Ectodermal cell (in vitro differentiated cells): ENCODE measurements at regions not wholly inside any gene's neighbourhood (a gene's known extent, or its start where the extent isn't known, plus 50 kb on each side); places are given as distances from the start of the nearest gene placed in this dataset.

Source experiments
- H3K27ac ChIP-seq: 2 replicates; pipeline ENCODE4 v1.7.0; 2013; ENCODE audit warnings: mild to moderate bottlenecking, low read depth, low read length; ENCODE audit not compliant: insufficient read depth, poor library complexity, severe bottlenecking
- H3K27me3 ChIP-seq: 2 replicates; pipeline ENCODE4 v1.7.0; 2013; ENCODE audit warnings: mild to moderate bottlenecking, low read length; ENCODE audit not compliant: insufficient read depth, control insufficient read depth, poor library complexity, severe bottlenecking
- H3K36me3 ChIP-seq: one replicate; pipeline ENCODE4 v1.7.0; 2013; ENCODE audit warnings: low read length; ENCODE audit not compliant: control insufficient read depth, insufficient read depth
- H3K4me1 ChIP-seq: one replicate; pipeline ENCODE4 v1.7.0; 2013; ENCODE audit warnings: low read length; ENCODE audit not compliant: control insufficient read depth, insufficient read depth
- H3K4me3 ChIP-seq: 2 replicates; pipeline ENCODE4 v1.7.0; 2013; ENCODE audit warnings: low read depth, low read length, control low read depth; ENCODE audit not compliant: insufficient read depth
- H3K9me3 ChIP-seq: 2 replicates; pipeline ENCODE4 v1.7.0; 2013; ENCODE audit warnings: mild to moderate bottlenecking, low read length, moderate library complexity; ENCODE audit not compliant: control insufficient read depth
- WGBS, 2 experiments: methylation state at CpG; one replicate each; pipeline ENCODE4 v1.1.7; 2013; ENCODE audit warnings: missing lambda C conversion rate in 2 of 2; 5-methylcytosine and 5-hydroxymethylcytosine counted together

- Histone ChIP-seq H3K9me3 (no peaks in the 10 kb centered on the region), H3K27me3 (peaks cover 29% of the 10 kb centered on the region), H3K4me1 (peaks cover 34% of the 10 kb centered on the region), H3K4me3 (no peak overlapping the region), H3K27ac (no peak overlapping the region), H3K36me3 (no peaks in the 10 kb centered on the region)
- 86 to 90% methylated on average over 3 of the region's 3 CpGs for WGBS, 2 experiments
Observed at GRCh38 chr1:201653233-201653632, 114.3 kb downstream of the NAV1 start.

DNA sequence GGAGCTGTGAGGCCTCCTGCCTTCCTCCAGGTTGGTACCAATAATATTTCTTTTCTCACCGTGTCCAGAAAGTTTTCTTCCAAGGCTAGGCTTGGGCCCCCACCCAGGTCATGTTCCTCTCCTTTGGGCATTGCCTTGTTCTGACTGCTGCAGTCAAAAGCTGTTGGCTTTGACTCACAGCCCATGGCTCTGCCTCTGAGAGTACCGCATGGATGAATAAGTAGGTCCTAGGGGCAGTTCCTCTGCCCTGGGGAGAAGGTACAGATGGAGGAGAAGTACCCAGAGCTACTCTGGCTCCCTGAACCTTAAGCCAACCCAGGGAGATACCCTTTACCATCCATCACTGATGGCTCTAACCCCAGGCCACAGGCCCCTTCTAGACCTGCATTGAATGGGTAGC lies 115.0 kb downstream of the NAV1 start:
- peaks cover 32% of the 10 kb centered on the region for H3K4me1 ChIP-seq
- H3K4me3 ChIP-seq, result no peak overlapping the region
- H3K36me3 ChIP-seq, result no peaks in the 10 kb centered on the region
- H3K9me3 ChIP-seq, result no peaks in the 10 kb centered on the region
- peaks cover 22% of the 10 kb centered on the region for H3K27me3 ChIP-seq
- no peak overlapping the region for H3K27ac ChIP-seq
- 97 to 100% methylated on average over 2 of the region's 2 CpGs for WGBS, 2 experiments

DNA sequence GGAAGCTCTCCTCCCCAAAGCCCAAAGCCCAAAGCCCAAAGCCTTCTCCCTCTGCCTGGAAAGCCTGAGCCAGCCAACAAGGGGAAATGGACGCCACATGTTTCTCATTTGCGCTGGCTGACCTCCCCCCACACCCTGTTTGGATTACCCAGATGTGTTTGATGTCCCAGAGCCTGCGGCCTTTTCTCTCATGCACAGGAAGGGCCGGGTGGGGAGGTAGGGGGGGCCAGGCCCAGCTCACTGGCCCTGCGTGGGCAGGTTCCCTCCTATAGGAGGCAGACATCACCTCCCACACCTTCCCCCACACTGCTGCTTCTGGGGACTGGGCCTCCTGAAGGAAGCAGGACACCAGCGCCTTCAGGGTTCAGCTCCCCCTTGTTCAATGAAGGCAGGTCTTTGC lies 116.3 kb downstream of the NAV1 start:
- Histone ChIP-seq H3K4me3 (no peak overlapping the region), H3K36me3 (no peaks in the 10 kb centered on the region), H3K9me3 (no peaks in the 10 kb centered on the region), H3K27ac (no peak overlapping the region), H3K4me1 (peaks cover 28% of the 10 kb centered on the region), H3K27me3 (peaks cover 8% of the 10 kb centered on the region)
- 80% methylated on average over 6 of the region's 6 CpGs for WGBS, 2 experiments

GRCh38 chr1:201655910-201656309 lies 117.0 kb downstream of the NAV1 start:
- H3K27me3 ChIP-seq, result peaks cover 2% of the 10 kb centered on the region
- H3K4me3 ChIP-seq, result no peak overlapping the region
- no peak overlapping the region for H3K27ac ChIP-seq
- 93 to 95% methylated on average over 4 of the region's 4 CpGs for WGBS, 2 experiments
- peaks cover 22% of the 10 kb centered on the region for H3K4me1 ChIP-seq
- H3K9me3 ChIP-seq, result no peaks in the 10 kb centered on the region
- H3K36me3 ChIP-seq, result no peaks in the 10 kb centered on the region

GRCh38 chr1:201656311-201657032 lies 117.5 kb downstream of the NAV1 start:
- H3K9me3 ChIP-seq, result no peaks in the 10 kb centered on the region
- H3K4me3 ChIP-seq, result no peak overlapping the region
- H3K27ac ChIP-seq, result no peak overlapping the region
- peaks cover 16% of the 10 kb centered on the region for H3K4me1 ChIP-seq
- 92 to 93% methylated on average over 8 of the region's 8 CpGs for WGBS, 2 experiments
- H3K27me3 ChIP-seq, result no peaks in the 10 kb centered on the region
- no peaks in the 10 kb centered on the region for H3K36me3 ChIP-seq

DNA sequence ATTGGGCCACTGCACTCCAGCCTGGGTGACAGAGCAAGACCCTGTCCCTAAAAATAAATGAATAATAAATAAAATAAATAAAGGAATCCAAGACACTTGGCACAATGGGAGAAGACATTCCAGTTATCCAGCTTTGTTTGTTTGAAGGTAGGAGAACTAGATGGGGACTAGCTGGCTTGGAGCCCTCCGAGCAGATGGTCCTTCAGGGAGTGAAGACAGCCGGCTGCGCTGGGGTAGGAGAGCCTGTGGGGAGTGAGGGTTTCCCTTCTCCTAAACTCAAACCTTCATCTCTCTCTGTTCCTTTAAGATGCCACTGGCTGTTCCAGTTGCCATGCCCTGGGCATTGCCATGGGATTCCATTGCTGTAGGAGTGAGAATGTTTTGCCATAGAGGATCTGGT lies 120.6 kb downstream of the NAV1 start:
- Histone ChIP-seq H3K36me3 (no peaks in the 10 kb centered on the region), H3K27ac (no peak overlapping the region)
- 86 to 96% methylated on average over 1 to 3 of the region's 3 CpGs for WGBS, 2 experiments

GRCh38 chr1:201660931-201661822 lies 122.2 kb downstream of the NAV1 start:
- Histone ChIP-seq H3K4me3 (no peak overlapping the region), H3K36me3 (no peaks in the 10 kb centered on the region), H3K9me3 (no peaks in the 10 kb centered on the region), H3K27ac (no peak overlapping the region), H3K27me3 (no peaks in the 10 kb centered on the region), H3K4me1 (no peaks in the 10 kb centered on the region)
- WGBS, 2 experiments, result 81 to 82% methylated on average over 7 of the region's 7 CpGs

More for the DNA sequence above, 120.6 kb downstream of the NAV1 start:
- H3K4me1 ChIP-seq, result peaks cover 5% of the 10 kb centered on the region
- H3K4me3 ChIP-seq, result no peak overlapping the region
- no peaks in the 10 kb centered on the region for H3K27me3 ChIP-seq
- H3K9me3 ChIP-seq, result no peaks in the 10 kb centered on the region

GRCh38 chr1:201661823-201662359 lies 123.0 kb downstream of the NAV1 start:
- no peaks in the 10 kb centered on the region for H3K36me3 ChIP-seq
- H3K9me3 ChIP-seq, result no peaks in the 10 kb centered on the region
- H3K27me3 ChIP-seq, result no peaks in the 10 kb centered on the region
- H3K4me1 ChIP-seq, result no peaks in the 10 kb centered on the region
- H3K4me3 ChIP-seq, result no peak overlapping the region
- WGBS, 2 experiments, result 95% methylated on average over 8 of the region's 8 CpGs
- H3K27ac ChIP-seq, result no peak overlapping the region

- H3K27me3 ChIP-seq, result no peaks in the 10 kb centered on the region
- H3K9me3 ChIP-seq, result no peaks in the 10 kb centered on the region
- H3K27ac ChIP-seq, result no peak overlapping the region
- no peaks in the 10 kb centered on the region for H3K36me3 ChIP-seq
- H3K4me3 ChIP-seq, result no peak overlapping the region
- WGBS, 2 experiments, result 87 to 92% methylated on average over 2 of the region's 2 CpGs
- no peaks in the 10 kb centered on the region for H3K4me1 ChIP-seq
Observed at GRCh38 chr1:201662646-201663045, 123.7 kb downstream of the NAV1 start.

DNA sequence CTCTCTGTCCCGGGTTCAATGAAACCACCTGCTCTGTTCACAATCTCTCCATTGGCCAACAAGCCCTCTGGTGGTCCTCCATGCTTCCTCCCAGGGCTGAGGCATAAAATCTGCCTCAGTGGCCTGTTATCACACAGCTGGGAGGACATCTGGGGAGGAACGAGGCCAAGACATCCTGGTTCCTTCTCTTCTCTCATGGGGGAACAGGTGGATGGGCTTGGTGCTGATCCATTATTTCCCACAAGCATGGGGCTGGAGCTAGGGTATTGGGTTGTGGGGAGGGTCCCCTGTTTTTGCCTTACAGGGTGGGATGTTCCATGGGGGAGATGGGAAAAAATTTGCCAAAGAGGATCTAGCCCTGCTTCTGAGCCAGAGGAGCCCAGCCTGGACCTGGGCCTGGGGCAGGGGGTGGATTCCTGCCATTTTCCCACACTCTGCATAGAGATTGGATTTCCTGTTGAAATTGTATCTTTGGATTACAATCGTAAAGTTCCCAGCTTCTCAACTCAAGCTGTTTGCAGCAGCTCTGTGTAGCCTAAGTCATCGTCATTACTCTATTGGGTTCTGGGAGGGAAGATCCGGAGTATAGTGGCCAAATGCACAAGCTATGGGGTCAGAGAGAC lies 124.7 kb downstream of the NAV1 start:
- WGBS, 2 experiments, result 93 to 96% methylated on average over 5 of the region's 5 CpGs
- H3K9me3 ChIP-seq, result no peaks in the 10 kb centered on the region
- H3K4me3 ChIP-seq, result no peak overlapping the region
- H3K36me3 ChIP-seq, result no peaks in the 10 kb centered on the region
- H3K27me3 ChIP-seq, result no peaks in the 10 kb centered on the region
- H3K27ac ChIP-seq, result no peak overlapping the region
- no peaks in the 10 kb centered on the region for H3K4me1 ChIP-seq
